ENCODE measurements at regions not wholly inside any gene's neighbourhood (a gene's known extent, or its start where the extent isn't known, plus 50 kb on each side); places are given as distances from the start of the nearest gene placed in this dataset.

GRCh38 chr6:121686611-121687023 is 251.2 kb downstream of the GJA1 start:
- Histone ChIP-seq H3K27ac (ENCODE audit: low read depth in 1 of 2, low read length in 2 of 2) (no peak overlapping the region), H3K27me3 (ENCODE audit: control insufficient read depth in 4 of 4, insufficient read depth in 4 of 4, low read length in 3 of 4) (no peaks in the 10 kb centered on the region), H3K36me3 (ENCODE audit: control insufficient read depth in 4 of 4, insufficient read depth in 3 of 4, low read depth in 1 of 4, low read length in 3 of 4) (no peaks in the 10 kb centered on the region), H3K4me1 (ENCODE audit: control insufficient read depth in 4 of 4, insufficient read depth in 4 of 4, low read length in 3 of 4) (no peaks in the 10 kb centered on the region), H3K4me3 (ENCODE audit: low read depth in 1 of 3, low read length in 3 of 3) (no peak overlapping the region), H3K9ac (ENCODE audit: low read depth in 1 of 2, low read length in 2 of 2) (no peak overlapping the region), H3K9me3 (ENCODE audit: control insufficient read depth in 4 of 4, low read length in 3 of 4) (no peaks in the 10 kb centered on the region)
- 85% methylated on average over 29 of the region's 29 CpGs for WGBS
- no peak for DNase-seq (ENCODE audit: low spot score)
- TF ChIP-seq RAD21 (IDR thresholded peaks at IDR 0.05) (no peak), FOXA1 (IDR thresholded peaks at IDR 0.05) (no peak), ATF3 (IDR thresholded peaks at IDR 0.05) (no peak), SP1 (IDR thresholded peaks at IDR 0.05) (no peak), HNF4A (conservative IDR thresholded peaks at IDR 0.05) (no peak), GABPA (IDR thresholded peaks at IDR 0.05 in 1 of 2, conservative IDR thresholded peaks at IDR 0.05 in 1 of 2) (no peak), REST (IDR thresholded peaks at IDR 0.05) (no peak)

- no peak for DNase-seq (ENCODE audit: low spot score)
- Histone ChIP-seq H3K9me3 (ENCODE audit: control insufficient read depth in 4 of 4, low read length in 3 of 4) (no peaks in the 10 kb centered on the region), H3K27me3 (ENCODE audit: control insufficient read depth in 4 of 4, insufficient read depth in 4 of 4, low read length in 3 of 4) (no peaks in the 10 kb centered on the region), H3K4me3 (ENCODE audit: low read depth in 1 of 3, low read length in 3 of 3) (no peak overlapping the region), H3K27ac (ENCODE audit: low read depth in 1 of 2, low read length in 2 of 2) (no peak overlapping the region), H3K4me1 (ENCODE audit: control insufficient read depth in 4 of 4, insufficient read depth in 4 of 4, low read length in 3 of 4) (no peaks in the 10 kb centered on the region), H3K36me3 (ENCODE audit: control insufficient read depth in 4 of 4, insufficient read depth in 3 of 4, low read depth in 1 of 4, low read length in 3 of 4) (no peaks in the 10 kb centered on the region), H3K9ac (ENCODE audit: low read depth in 1 of 2, low read length in 2 of 2) (no peak overlapping the region)
- no peak for TF ChIP-seq ZBTB33 (IDR thresholded peaks at IDR 0.05)
- TF ChIP-seq MAX (IDR thresholded peaks at IDR 0.05): no peak
- no peak for TF ChIP-seq SP1 (IDR thresholded peaks at IDR 0.05)
- 57% methylated on average over 2 of the region's 2 CpGs for WGBS
Observed at GRCh38 chr6:121688974-121689373, 253.5 kb downstream of the GJA1 start.

GRCh38 chr6:121691126-121691551 is 255.7 kb downstream of the GJA1 start:
- WGBS: 19% methylated on average over 1 of the region's 1 CpG
- DNase-seq (ENCODE audit: low spot score): no peak
- Histone ChIP-seq H3K9me3 (ENCODE audit: control insufficient read depth in 4 of 4, low read length in 3 of 4) (no peaks in the 10 kb centered on the region), H3K4me1 (ENCODE audit: control insufficient read depth in 4 of 4, insufficient read depth in 4 of 4, low read length in 3 of 4) (no peaks in the 10 kb centered on the region), H3K27ac (ENCODE audit: low read depth in 1 of 2, low read length in 2 of 2) (no peak overlapping the region), H3K4me3 (ENCODE audit: low read depth in 1 of 3, low read length in 3 of 3) (no peak overlapping the region), H3K27me3 (ENCODE audit: control insufficient read depth in 4 of 4, insufficient read depth in 4 of 4, low read length in 3 of 4) (no peaks in the 10 kb centered on the region), H3K9ac (ENCODE audit: low read depth in 1 of 2, low read length in 2 of 2) (no peak overlapping the region), H3K36me3 (ENCODE audit: control insufficient read depth in 4 of 4, insufficient read depth in 3 of 4, low read depth in 1 of 4, low read length in 3 of 4) (no peaks in the 10 kb centered on the region)
- TF ChIP-seq TAF1 (conservative IDR thresholded peaks at IDR 0.05): no peak
- no peak for TF ChIP-seq REST (IDR thresholded peaks at IDR 0.05)
- TF ChIP-seq RAD21 (IDR thresholded peaks at IDR 0.05): no peak
- no peak for TF ChIP-seq ZBTB33 (IDR thresholded peaks at IDR 0.05)
- no peak for TF ChIP-seq FOXA2 (IDR thresholded peaks at IDR 0.05)
- no peak for TF ChIP-seq EGR1 (IDR thresholded peaks at IDR 0.05; ENCODE audit: low read depth in 2 of 2)
- TF ChIP-seq JUND (IDR thresholded peaks at IDR 0.05): no peak
- no peak for TF ChIP-seq RXRA (IDR thresholded peaks at IDR 0.05)
- no peak for TF ChIP-seq FOXA1 (IDR thresholded peaks at IDR 0.05)
- TF ChIP-seq GABPA (IDR thresholded peaks at IDR 0.05 in 1 of 2, conservative IDR thresholded peaks at IDR 0.05 in 1 of 2): no peak
- no peak for TF ChIP-seq SP1 (IDR thresholded peaks at IDR 0.05)
- TF ChIP-seq MAX (IDR thresholded peaks at IDR 0.05): no peak

Measured in liver (tissue), 7 donors.